IMR-90 (cell line): ENCODE measurements at regions not wholly inside any gene's neighbourhood (a gene's known extent, or its start where the extent isn't known, plus 50 kb on each side); places are given as distances from the start of the nearest gene placed in this dataset.

Source experiments
- ATAC-seq: fragments of 200-7000 bp; cut with Tn5 transposase; 2 replicates; pipeline ENCODE4 v1.9.1; 2020; ENCODE audit warnings: low read depth, mild to moderate bottlenecking, moderate library complexity
- BruUV-seq: library from RNA; stranded (reverse); fragments of 400-500 nt; replicated peaks from 2 replicates; lab custom pipeline; 2021; lab: Mats Ljungman, UMichigan
- CTCF ChIA-PET: fragments of 300-600 bp; formaldehyde crosslinking; extraction: SDS; loops from one replicate; lab custom pipeline; 2021; ENCODE audit warnings: antibody characterized with exemption; lab: Yijun Ruan, JAX
- POLR2A ChIA-PET: fragments of 300-600 bp; sonication (Branson Sonifier 250); formaldehyde crosslinking; loops from one replicate; lab custom pipeline; 2022; ENCODE audit warnings: antibody characterized with exemption; ENCODE audit not compliant: unreplicated experiment; lab: Charles Lee
- DNase-seq: peaks from one replicate; pipeline ENCODE4 v3.0.0; 2013
- H2AFZ ChIP-seq: replicated peaks from 2 replicates; pipeline ENCODE3; 2013; ENCODE audit warnings: low read length, mild to moderate bottlenecking; ENCODE audit not compliant: poor library complexity
- H2AK5ac ChIP-seq: 2 replicates; pipeline ENCODE4 v1.6.1; 2013; ENCODE audit warnings: low read depth, low read length, inconsistent platforms
- H2AK9ac ChIP-seq: replicated peaks from 2 replicates; pipeline ENCODE3; 2013; ENCODE audit warnings: mild to moderate bottlenecking, low read depth, low read length, moderate library complexity; ENCODE audit not compliant: poor library complexity
- H2BK120ac ChIP-seq: 2 replicates; pipeline ENCODE4 v1.6.1; 2013; ENCODE audit warnings: low read depth, low read length, inconsistent platforms
- H2BK15ac ChIP-seq: 3 replicates; pipeline ENCODE4 v1.6.1; 2013; ENCODE audit warnings: low read depth, low read length, inconsistent platforms
- H2BK20ac ChIP-seq: 2 replicates; pipeline ENCODE4 v1.6.1; 2013; ENCODE audit warnings: low read depth, mild to moderate bottlenecking, inconsistent platforms, low read length, moderate library complexity
- H2BK5ac ChIP-seq: 2 replicates; pipeline ENCODE4 v1.6.1; 2013; ENCODE audit warnings: mild to moderate bottlenecking, low read depth, low read length, inconsistent platforms; ENCODE audit not compliant: poor library complexity, severe bottlenecking
- H3K14ac ChIP-seq: replicated peaks from 2 replicates; pipeline ENCODE4 v1.6.1; 2013; ENCODE audit warnings: low read depth, low read length, inconsistent platforms
- H3K18ac ChIP-seq: 2 replicates; pipeline ENCODE4 v1.6.1; 2013; ENCODE audit warnings: low read depth, low read length, control low read depth
- H3K23ac ChIP-seq: 2 replicates; pipeline ENCODE4 v1.6.1; 2013; ENCODE audit warnings: low read depth, low read length, inconsistent platforms
- H3K27ac ChIP-seq: 2 replicates; pipeline ENCODE4 v1.5.1; 2013; ENCODE audit warnings: mild to moderate bottlenecking, control low read depth, low read length; ENCODE audit not compliant: insufficient read depth
- H3K27me3 ChIP-seq: 2 replicates; pipeline ENCODE4 v1.6.1; 2013; ENCODE audit warnings: low read length; ENCODE audit not compliant: control insufficient read depth, insufficient read depth
- H3K36me3 ChIP-seq: 2 replicates; pipeline ENCODE4 v1.6.1; 2013; ENCODE audit warnings: low read length, mixed read lengths; ENCODE audit not compliant: control insufficient read depth, insufficient read depth
- H3K4ac ChIP-seq: 2 replicates; pipeline ENCODE4 v1.6.1; 2013; ENCODE audit warnings: low read depth, low read length, inconsistent platforms
- H3K4me1 ChIP-seq: 2 replicates; pipeline ENCODE4 v1.6.1; 2013; ENCODE audit warnings: low read length, mixed read lengths; ENCODE audit not compliant: control insufficient read depth, insufficient read depth
- H3K4me2 ChIP-seq: 2 replicates; pipeline ENCODE4 v1.6.1; 2013; ENCODE audit warnings: low read depth, mild to moderate bottlenecking, control low read depth, low read length, moderate library complexity
- H3K4me3 ChIP-seq: 2 replicates; pipeline ENCODE4 v1.5.1; 2013; ENCODE audit warnings: low read depth, mild to moderate bottlenecking, control low read depth, low read length, moderate library complexity; ENCODE audit not compliant: insufficient read depth
- H3K56ac ChIP-seq: 2 replicates; pipeline ENCODE4 v1.6.1; 2013; ENCODE audit warnings: low read length, inconsistent platforms; ENCODE audit not compliant: insufficient read depth; ENCODE audit errors: extremely low read depth
- H3K79me1 ChIP-seq, 2 experiments: 2 replicates each; pipeline ENCODE4 v1.6.1; 2013; ENCODE audit warnings: low read length in 2 of 2, inconsistent platforms in 1 of 2, low read depth in 1 of 2
- H3K9ac ChIP-seq: 2 replicates; pipeline ENCODE4 v1.6.1; 2013; ENCODE audit warnings: low read depth, low read length, control low read depth
- H3K9me1 ChIP-seq: 2 replicates; pipeline ENCODE4 v1.6.1; 2013; ENCODE audit warnings: low read length, inconsistent platforms; ENCODE audit not compliant: insufficient read depth
- H3K9me3 ChIP-seq: 2 replicates; pipeline ENCODE4 v1.6.1; 2013; ENCODE audit warnings: low read length; ENCODE audit not compliant: control insufficient read depth, insufficient read depth
- H4K20me1 ChIP-seq: 2 replicates; pipeline ENCODE4 v1.6.1; 2013; ENCODE audit warnings: low read length, inconsistent platforms; ENCODE audit not compliant: insufficient read depth
- H4K5ac ChIP-seq: 2 replicates; pipeline ENCODE4 v1.6.1; 2013; ENCODE audit warnings: mild to moderate bottlenecking, low read depth, low read length, control low read depth
- H4K8ac ChIP-seq, 2 experiments: 2 replicates each; pipeline ENCODE4 v1.6.1; 2013; ENCODE audit warnings: low read depth in 2 of 2, low read length in 2 of 2, control low read depth in 1 of 2, inconsistent platforms in 1 of 2
- H4K91ac ChIP-seq: 2 replicates; pipeline ENCODE4 v1.6.1; 2013; ENCODE audit warnings: low read depth, low read length, inconsistent platforms; ENCODE audit not compliant: insufficient read depth
- BHLHE40 ChIP-seq: fragments of 150-350 bp; IDR thresholded peaks from 2 replicates; pipeline ENCODE4 v1.6.1; 2016; ENCODE audit warnings: mild to moderate bottlenecking, low read depth, low read length
- CTCF ChIP-seq: conservative IDR thresholded peaks from 2 replicates; pipeline ENCODE4 v1.5.1; 2012; ENCODE audit warnings: mild to moderate bottlenecking, low read depth, low read length, improper control_type of control experiment
- FOS ChIP-seq: fragments of 150-350 bp; IDR thresholded peaks from 2 replicates; pipeline ENCODE4 v1.6.1; 2016; ENCODE audit warnings: low read depth, low read length
- MAFK ChIP-seq: IDR thresholded peaks from 2 replicates; pipeline ENCODE4 v1.6.1; 2012; ENCODE audit warnings: low read depth, low read length, improper control_type of control experiment
- MAZ ChIP-seq: IDR thresholded peaks from 2 replicates; pipeline ENCODE4 v1.6.1; 2012; ENCODE audit warnings: low read depth, mild to moderate bottlenecking, low read length, improper control_type of control experiment, moderate library complexity, borderline replicate concordance
- MXI1 ChIP-seq: IDR thresholded peaks from 2 replicates; pipeline ENCODE4 v1.6.1; 2012; ENCODE audit warnings: low read depth, mild to moderate bottlenecking, low read length, moderate library complexity, borderline replicate concordance
- RFX5 ChIP-seq: IDR thresholded peaks from 2 replicates; pipeline ENCODE4 v1.8.0; 2012; ENCODE audit warnings: low read depth, mild to moderate bottlenecking, low read length, moderate library complexity
- WGBS, 2 experiments: methylation state at CpG; one replicate each; pipeline versions ENCODE4 v1.1.5 to v1.1.7; 2013; ENCODE audit warnings: missing lambda C conversion rate in 2 of 2; ENCODE audit not compliant: insufficient read length in 1 of 2; ENCODE audit errors: extremely low coverage in 2 of 2; 5-methylcytosine and 5-hydroxymethylcytosine counted together
- dilution Hi-C: fragments of 300-500 bp; cut with HindIII; formaldehyde crosslinking; loops from one replicate; pipeline ENCODE4 v1.14.3; 2018; ENCODE audit warnings: low sequenced_read_pairs; ENCODE audit not compliant: unreplicated experiment
- in situ Hi-C: fragments of 300-500 bp; cut with MboI; formaldehyde crosslinking; loops from 3 replicates; pipeline ENCODE4 v1.14.3; 2019; ENCODE audit warnings: low sequenced_read_pairs, inconsistent platforms, mixed read lengths
- intact Hi-C: fragments of 100-400 bp; cut with micrococcal nuclease; formaldehyde crosslinking; loops from 2 replicates; pipeline ENCODE4 v1.10.0; 2022
- TF ChIP-seq, protein P1 (sequence below): fragments of 150-350 bp; IDR thresholded peaks from 2 replicates; pipeline ENCODE4 v1.6.1; 2017; ENCODE audit warnings: mild to moderate bottlenecking, antibody characterized with exemption, low read length, low read depth

DNA sequence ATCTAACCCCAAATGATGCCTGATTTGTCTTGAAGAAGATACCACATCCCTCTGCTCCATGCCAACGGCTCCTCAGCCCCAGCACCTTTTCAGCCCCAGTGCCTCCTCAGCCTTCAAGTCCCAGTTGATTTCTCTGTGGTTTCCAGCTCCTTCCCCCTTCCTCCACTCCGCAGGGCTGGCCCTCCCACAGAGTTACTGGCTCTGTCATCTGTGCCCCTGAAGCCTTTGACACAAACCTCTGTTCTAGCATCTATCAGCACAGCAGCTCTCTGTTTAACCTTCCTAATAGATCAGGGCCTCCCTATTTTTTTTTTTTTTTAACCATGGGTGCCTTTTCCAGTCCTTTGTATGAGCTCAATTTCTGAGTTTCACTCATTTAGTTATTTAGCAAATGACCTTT lies 201.3 kb upstream of the CXCR4 start:
- H4K5ac ChIP-seq = no peak overlapping the region
- no peak overlapping the region for H2BK120ac ChIP-seq
- dilution Hi-C loops = no loop called here
- POLR2A ChIA-PET = no interaction called here
- H3K9me3 ChIP-seq = no peaks in the 10 kb centered on the region; the same call in 1 of the 2 replicates
- ATAC-seq (no peak), DNase-seq (no peak)
- H2AK5ac ChIP-seq = no peak overlapping the region
- H3K9ac ChIP-seq = no peak overlapping the region
- no peak overlapping the region for H2AK9ac ChIP-seq
- no peak overlapping the region for H3K56ac ChIP-seq
- no peak overlapping the region for H2BK5ac ChIP-seq
- no peaks in the 10 kb centered on the region for H3K9me1 ChIP-seq
- BruUV-seq = no TSS peak
- no peak overlapping the region for H3K14ac ChIP-seq
- no peaks in the 10 kb centered on the region for H4K20me1 ChIP-seq
- no peak for TF ChIP-seq BHLHE40
- TF ChIP-seq RFX5 = no peak
- no peak for TF ChIP-seq FOS
- TF ChIP-seq MAFK = no peak
- no peak for TF ChIP-seq MAZ
- no peak for TF ChIP-seq CTCF
- TF ChIP-seq, protein P1, sequence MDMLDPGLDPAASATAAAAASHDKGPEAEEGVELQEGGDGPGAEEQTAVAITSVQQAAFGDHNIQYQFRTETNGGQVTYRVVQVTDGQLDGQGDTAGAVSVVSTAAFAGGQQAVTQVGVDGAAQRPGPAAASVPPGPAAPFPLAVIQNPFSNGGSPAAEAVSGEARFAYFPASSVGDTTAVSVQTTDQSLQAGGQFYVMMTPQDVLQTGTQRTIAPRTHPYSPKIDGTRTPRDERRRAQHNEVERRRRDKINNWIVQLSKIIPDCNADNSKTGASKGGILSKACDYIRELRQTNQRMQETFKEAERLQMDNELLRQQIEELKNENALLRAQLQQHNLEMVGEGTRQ = no peak
- TF ChIP-seq MXI1 = no peak
- H3K4me3 ChIP-seq = no peak overlapping the region
- CTCF ChIA-PET = no interaction called here
- H2BK15ac ChIP-seq = no peak overlapping the region
- H3K23ac ChIP-seq = no peak overlapping the region
- H3K36me3 ChIP-seq = no peaks in the 10 kb centered on the region
- no CpG with 5 or more reads among the region's 2 CpGs for WGBS, 2 experiments
- H4K8ac ChIP-seq = no peak overlapping the region
- H3K4me1 ChIP-seq = no peaks in the 10 kb centered on the region
- no peak overlapping the region for H2BK20ac ChIP-seq
- no peak overlapping the region for H3K4me2 ChIP-seq
- in situ Hi-C loops = no loop called here
- H4K91ac ChIP-seq = no peak overlapping the region
- no peak overlapping the region for H3K27ac ChIP-seq
- intact Hi-C loops = no loop called here
- H3K27me3 ChIP-seq = no peaks in the 10 kb centered on the region
- no peak overlapping the region for H2AFZ ChIP-seq
- H3K79me1 ChIP-seq = no peaks in the 10 kb centered on the region
- no peak overlapping the region for H3K4ac ChIP-seq
- H3K18ac ChIP-seq = no peak overlapping the region
